RWPE1 (cell line): ENCODE measurements at regions not wholly inside any gene's neighbourhood (a gene's known extent, or its start where the extent isn't known, plus 50 kb on each side); places are given as distances from the start of the nearest gene placed in this dataset.
"Not testable (repeated sequence)": the region's sequence is repeated elsewhere in the genome, so short reads cannot be mapped to it uniquely, and the experiment has no call there.

ENCODE experiments used
- CTCF ChIA-PET: fragments of 350-600 bp; sonication (Branson Sonifier 250); formaldehyde crosslinking; extraction: SDS; loops from one replicate; lab custom pipeline; 2021; lab: Yijun Ruan, JAX
- POLR2A ChIA-PET: fragments of 400-600 bp; formaldehyde crosslinking; extraction: SDS; loops from one replicate; lab custom pipeline; 2020; ENCODE audit warnings: antibody characterized with exemption; ENCODE audit not compliant: low non-redundant PET; lab: Yijun Ruan, JAX
- DNase-seq: peaks from one replicate; pipeline ENCODE4 v3.0.0; 2012; ENCODE audit warnings: low spot score
- H3K27ac ChIP-seq: fragments of 450-650 bp; 2 replicates; pipeline ENCODE4 v1.5.1; 2017
- TF ChIP-seq, protein P1 (sequence below): fragments of 450-650 bp; conservative IDR thresholded peaks from 2 replicates; pipeline ENCODE4 v1.5.1; 2017; ENCODE audit warnings: low read depth, mild to moderate bottlenecking

DNA sequence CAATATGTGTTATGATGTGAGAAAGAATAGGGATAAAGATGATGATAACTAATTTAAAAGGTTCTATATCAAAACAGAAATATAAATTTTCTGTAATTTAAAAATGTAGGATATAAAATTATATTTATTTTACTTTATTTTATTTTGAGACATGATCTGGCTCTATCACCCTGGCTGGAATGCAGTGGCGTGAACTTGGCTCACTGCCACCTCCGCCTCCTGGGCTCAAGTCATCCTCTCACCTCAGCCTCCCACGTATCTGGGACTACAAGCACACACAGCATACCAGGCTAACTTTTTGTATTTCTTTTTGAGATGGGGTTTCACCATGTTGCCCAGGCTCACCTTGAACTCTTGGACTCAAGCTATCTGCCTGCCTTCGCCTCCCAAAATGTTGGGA lies 214.9 kb upstream of the SLITRK1 start:
- ChIA-PET CTCF (interaction anchor here (0.7 kb wide), 1 partner anchor 334 kb away, joined by 3 read pairs; no protein-coding TSS in a partner anchor), POLR2A (no interaction called here)
- H3K27ac ChIP-seq = no peak overlapping the region
- TF ChIP-seq, protein P1, sequence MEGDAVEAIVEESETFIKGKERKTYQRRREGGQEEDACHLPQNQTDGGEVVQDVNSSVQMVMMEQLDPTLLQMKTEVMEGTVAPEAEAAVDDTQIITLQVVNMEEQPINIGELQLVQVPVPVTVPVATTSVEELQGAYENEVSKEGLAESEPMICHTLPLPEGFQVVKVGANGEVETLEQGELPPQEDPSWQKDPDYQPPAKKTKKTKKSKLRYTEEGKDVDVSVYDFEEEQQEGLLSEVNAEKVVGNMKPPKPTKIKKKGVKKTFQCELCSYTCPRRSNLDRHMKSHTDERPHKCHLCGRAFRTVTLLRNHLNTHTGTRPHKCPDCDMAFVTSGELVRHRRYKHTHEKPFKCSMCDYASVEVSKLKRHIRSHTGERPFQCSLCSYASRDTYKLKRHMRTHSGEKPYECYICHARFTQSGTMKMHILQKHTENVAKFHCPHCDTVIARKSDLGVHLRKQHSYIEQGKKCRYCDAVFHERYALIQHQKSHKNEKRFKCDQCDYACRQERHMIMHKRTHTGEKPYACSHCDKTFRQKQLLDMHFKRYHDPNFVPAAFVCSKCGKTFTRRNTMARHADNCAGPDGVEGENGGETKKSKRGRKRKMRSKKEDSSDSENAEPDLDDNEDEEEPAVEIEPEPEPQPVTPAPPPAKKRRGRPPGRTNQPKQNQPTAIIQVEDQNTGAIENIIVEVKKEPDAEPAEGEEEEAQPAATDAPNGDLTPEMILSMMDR = no peak
- DNase-seq = no peak

DNA sequence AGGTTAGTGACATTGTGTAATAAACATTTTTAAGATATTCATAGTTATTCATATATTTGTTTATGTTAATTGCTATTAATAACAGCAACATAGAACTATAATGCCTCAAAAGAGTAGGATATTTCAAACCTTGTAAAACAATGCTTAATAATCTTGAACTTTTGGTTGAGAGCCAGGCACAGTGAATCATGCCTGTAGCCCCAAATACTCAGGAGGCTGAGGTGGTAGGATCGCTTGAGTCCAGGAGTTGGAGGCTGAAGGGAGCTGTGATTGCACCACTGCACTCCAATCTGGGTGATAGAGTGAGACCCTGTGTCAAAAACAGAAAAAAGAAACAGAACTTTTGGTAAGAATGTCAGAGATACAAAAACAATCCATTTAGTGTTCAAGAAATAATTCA lies 213.9 kb upstream of the SLITRK1 start:
- DNase-seq = no peak
- POLR2A ChIA-PET = no interaction called here
- TF ChIP-seq, protein P1 = no peak
- no peak overlapping the region for H3K27ac ChIP-seq
- CTCF ChIA-PET = no interaction called here

DNA sequence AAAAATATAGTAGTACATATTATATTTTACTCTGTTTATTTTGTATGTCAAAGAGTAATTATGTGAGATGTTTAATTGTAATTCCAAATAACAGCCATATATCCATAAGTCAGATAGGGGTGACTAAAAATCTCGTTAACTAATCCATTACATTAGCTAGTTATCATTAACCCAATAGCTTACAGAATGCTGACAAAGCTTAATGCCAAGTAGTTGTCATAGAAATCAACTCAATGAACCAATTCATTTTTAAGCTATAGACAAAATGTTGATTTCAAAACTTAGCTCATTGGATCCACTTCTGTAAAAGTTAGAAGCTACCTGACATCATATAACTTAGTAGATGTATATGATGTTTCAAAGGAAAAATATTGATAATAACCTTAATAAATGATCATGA lies 206.7 kb upstream of the SLITRK1 start:
- CTCF ChIA-PET = no interaction called here
- no peak for DNase-seq
- TF ChIP-seq, protein P1 = no peak
- no peak overlapping the region for H3K27ac ChIP-seq
- POLR2A ChIA-PET = no interaction called here

DNA sequence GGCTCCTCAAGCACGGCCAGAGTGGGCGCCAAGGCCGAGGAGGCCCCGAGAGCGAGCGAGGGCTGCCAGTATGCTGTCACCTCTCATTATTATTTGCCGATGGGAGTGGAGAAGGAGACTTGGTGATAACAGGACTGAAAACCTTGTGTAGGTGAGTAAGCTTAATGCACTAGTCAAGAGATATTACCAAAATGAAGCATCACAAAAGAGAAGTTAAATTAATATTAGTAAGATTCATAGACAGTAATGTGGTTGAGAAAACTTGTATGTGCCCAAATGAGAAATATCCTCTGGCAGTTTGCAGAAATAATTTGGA lies 204.5 kb upstream of the SLITRK1 start:
- TF ChIP-seq, protein P1 = no peak
- POLR2A ChIA-PET = no interaction called here
- CTCF ChIA-PET = interaction anchor here (0.6 kb wide), 1 partner anchor 13 kb away, joined by 3 read pairs; no protein-coding TSS in a partner anchor
- DNase-seq = no peak
- no peak overlapping the region for H3K27ac ChIP-seq

DNA sequence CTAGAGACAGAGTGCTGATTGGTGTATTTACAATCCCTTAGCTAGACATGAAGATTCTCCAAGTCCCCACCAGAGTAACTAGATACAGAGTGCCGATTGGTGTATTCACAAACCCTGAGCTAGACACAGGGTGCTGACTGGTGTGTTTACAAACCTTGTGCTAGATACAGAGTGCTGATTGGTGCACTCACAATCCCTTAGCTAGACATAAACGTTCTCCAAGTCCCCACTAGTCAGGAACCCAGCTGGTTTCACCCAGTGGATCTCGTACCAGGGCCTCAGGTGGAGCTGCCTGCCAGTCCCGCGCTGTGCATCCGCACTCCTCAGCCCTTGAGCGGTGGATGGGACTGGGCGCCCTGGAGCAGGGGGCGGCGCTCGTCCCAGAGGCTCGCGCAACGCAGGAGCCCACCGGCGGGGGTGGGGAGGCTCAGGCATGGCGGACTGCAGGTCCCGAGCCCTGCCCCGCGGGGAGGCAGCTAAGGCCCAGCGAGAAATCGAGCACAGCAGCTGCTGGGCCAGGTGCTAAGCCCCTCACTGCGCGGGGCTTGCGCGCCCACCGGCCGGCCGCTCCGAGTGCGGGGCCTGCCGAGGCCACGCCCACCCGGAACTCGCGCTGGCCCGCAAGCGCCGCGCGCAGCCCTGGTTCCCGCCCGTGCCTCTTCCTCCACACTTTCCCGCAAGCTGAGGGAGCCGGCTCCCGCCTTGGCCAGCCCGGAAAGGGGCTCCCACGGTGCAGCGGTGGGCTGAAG lies 204.0 kb upstream of the SLITRK1 start:
- POLR2A ChIA-PET, DNase-seq, H3K27ac ChIP-seq, CTCF ChIA-PET: not testable (repeated sequence)

DNA sequence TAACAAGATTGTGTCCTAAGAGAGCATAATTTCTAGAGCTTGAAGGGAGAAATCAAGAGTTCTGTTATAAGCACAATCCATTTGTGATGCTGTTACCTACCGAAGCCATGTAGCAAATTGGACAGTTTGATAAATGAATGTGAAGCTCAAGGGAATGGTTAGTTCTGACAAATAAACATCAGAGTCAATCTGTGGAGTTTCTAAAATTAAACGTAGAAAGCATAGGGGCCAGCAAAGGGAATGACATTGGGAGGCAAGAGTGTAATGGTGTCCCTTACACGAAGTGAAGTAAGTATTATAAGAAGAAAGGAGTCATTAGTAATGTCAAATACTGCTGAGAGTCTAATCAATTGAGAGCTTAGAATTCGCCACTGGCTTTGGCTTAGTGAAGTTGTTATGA lies 200.2 kb upstream of the SLITRK1 start:
- CTCF ChIA-PET = no interaction called here
- TF ChIP-seq, protein P1 = no peak
- POLR2A ChIA-PET = no interaction called here
- DNase-seq = no peak
- H3K27ac ChIP-seq = no peak overlapping the region

DNA sequence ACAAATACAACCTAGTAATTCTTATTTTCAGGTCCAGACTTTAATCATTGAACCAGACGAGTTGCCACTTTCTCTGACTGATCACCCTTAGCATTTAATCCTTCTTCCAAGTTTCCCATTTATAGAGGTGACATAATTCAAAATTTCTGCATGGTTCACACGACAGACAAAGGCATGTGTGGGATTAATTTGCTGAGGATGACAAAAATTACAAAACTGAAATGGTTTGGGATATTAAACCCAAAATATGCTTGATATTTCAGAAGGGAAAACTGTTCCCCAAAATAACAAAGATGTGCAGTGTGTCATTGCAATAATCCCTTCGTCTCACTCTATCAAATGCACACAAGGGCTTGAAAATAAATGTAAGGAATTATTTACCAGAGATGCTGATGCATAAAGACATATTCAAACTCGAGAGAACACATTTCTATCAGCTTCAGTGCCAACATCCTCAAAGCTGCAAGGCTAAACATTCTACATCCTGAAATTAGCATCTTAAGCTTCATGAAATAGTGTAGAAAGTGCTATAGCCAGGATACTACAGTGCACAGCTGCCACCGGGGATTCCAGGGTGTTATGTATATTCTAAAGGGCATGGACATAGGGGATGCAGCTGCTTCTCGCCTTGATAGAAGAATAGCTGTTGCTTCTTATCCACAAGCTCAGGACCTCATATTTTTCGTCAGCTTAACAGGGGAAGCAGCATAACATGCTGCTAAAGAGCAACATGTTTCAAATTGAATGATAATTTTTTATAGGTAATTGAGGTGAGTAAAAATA lies 198.7 kb upstream of the SLITRK1 start:
- TF ChIP-seq, protein P1 = no peak
- no peak overlapping the region for H3K27ac ChIP-seq
- DNase-seq = no peak
- ChIA-PET POLR2A (no interaction called here), CTCF (no interaction called here)
